ENCODE measurements at regions not wholly inside any gene's neighbourhood (a gene's known extent, or its start where the extent isn't known, plus 50 kb on each side); places are given as distances from the start of the nearest gene placed in this dataset.
"Not testable (repeated sequence)": the region's sequence is repeated elsewhere in the genome, so short reads cannot be mapped to it uniquely, and the experiment has no call there.

DNA sequence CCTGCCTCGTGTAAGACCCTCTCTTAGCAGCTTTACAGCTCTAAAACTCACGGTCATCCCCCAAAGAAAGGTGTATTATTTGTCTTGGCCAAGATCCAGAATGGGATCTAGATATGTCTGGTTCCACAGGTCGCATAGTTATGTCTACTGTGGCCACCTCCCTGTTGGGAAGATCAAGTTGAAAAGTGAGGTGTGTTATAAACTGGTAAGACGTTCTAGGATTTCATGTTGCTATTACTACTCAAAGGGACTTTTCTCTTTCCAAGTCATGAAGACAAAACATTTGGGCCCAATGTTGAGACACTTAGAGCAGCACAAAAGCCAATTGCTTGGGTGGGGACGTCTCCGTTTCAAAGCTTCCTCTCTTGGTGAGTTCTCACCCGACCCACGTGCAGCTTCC lies 766.0 kb downstream of the RNF144A start:
- DNase-seq (ENCODE audit: low spot score) = no peak

DNA sequence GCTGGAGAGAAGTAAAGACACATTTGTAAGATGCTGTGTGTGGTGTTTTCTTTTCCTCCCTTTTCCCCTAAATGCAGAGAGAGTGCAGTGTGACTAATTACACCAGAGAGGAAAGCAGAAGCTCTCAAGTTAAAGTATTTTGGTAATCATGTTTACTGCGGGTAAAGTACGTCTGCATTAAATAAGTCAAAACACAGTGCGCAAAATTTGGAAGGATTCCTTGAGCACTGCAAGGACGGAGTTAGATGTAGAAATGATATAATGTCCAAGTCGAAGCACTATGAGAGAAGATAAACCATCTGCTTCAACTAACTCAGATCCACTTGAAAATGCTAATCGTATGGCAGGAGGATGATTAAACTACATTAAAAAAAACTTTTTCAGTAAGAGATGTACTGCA lies 766.5 kb downstream of the RNF144A start:
- no peak for DNase-seq (ENCODE audit: low spot score)

DNA sequence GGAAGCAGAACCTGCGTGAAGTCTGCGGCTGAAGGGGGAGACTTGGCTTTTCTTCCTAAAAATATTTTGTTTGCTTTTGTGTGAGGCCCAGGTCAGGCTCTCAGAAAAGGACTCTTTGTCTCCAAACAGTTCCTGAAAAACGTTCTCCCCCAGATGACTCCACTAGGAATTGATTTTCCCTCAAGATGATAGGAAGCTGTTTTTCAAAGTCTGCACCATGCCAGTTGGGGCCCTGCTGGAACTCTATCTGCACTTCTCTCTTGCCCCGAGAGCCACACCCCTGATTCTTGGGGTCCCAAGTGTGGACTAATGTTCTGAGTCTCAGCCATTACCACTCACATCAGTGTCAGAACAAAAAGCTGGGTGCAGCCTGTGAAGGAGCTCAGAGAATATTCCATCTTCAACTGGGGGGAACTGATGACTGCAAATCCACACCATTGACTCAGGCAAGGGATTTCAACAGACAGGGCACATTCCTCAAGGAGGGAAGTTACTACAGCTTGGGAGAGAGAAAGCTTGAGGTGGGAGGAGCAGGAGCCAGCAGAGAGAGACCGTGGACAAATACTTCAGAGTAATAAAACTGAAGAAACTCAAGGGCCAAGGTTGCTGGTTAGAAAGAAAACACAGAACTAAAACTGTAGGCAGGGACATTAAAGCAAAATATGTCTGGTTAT lies 768.3 kb downstream of the RNF144A start:
- no peak for DNase-seq (ENCODE audit: low spot score)

DNA sequence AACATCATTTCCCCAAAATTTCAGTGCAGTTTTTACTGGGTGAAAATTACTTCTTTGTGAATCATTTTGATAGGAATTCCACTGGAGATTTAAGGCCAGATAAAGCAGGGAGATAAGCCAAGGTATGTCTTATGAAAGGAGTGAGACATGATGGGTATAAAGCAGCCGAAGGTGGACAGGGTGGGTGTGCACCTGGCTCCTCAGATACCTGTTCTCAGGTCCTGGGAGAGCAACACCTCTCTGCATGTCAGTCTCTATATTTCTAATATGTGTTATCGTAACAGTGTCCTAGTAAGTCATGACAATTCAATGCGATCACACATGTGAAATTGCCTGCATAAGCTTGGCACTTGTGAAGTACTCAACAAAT lies 768.8 kb downstream of the RNF144A start:
- no peak for DNase-seq (ENCODE audit: low spot score)

DNA sequence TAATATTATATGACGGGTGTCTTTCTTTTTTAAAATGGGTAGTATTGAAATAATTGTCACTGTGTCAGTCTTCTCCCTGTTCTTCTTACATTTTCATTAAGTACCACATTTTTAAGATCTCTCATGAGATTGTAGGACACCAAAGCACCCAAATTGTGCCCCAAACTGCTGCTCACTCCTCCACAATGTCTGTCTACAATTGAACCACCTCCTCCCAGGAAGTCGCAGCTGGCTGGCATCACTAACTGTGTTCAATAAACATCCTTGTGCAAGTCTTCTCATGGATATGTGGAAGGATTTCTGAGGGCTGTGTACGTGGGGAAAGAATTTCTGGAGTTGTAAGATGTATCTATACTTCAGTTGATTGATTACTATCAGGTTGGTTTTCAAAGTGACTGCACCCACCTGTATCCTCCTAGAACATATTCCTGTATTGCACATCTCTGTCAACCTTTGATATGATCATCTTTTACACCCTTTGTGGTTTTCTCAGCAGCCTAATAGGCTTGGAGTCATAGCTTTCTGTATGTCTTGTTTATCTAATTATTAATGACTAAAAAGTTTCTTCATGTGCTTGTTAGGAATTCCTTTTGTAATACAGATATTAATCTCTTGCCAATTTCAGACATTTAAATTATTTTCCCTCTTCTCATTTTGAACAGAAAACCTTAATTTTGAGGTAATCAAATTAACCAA lies 774.9 kb downstream of the RNF144A start:
- no peak for DNase-seq (ENCODE audit: low spot score)

DNA sequence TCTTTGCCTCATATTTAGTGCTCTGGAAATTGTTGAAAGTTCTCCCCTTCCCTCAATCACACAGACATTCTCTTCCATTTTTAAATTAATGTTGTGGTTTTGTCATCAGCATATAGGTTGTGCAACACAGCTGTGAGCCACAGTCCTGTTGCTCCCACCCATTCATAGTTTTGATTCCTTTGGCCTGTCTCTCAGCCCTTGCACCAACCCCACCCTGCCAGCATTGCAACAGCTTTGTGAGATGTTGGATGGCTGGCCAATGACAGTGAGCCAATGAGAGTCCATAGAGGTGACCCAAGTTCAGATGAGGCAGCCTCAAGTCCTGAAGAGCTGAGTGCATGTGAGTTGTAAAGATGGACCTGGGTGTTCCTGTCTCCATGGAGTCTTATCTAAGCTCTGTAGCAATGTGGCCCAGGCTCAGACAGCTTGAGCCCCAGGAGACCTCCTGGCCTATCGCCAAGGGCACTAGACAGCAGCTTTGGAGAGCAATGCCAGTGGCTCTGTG lies 775.5 kb downstream of the RNF144A start:
- no peak for DNase-seq (ENCODE audit: low spot score)

DNA sequence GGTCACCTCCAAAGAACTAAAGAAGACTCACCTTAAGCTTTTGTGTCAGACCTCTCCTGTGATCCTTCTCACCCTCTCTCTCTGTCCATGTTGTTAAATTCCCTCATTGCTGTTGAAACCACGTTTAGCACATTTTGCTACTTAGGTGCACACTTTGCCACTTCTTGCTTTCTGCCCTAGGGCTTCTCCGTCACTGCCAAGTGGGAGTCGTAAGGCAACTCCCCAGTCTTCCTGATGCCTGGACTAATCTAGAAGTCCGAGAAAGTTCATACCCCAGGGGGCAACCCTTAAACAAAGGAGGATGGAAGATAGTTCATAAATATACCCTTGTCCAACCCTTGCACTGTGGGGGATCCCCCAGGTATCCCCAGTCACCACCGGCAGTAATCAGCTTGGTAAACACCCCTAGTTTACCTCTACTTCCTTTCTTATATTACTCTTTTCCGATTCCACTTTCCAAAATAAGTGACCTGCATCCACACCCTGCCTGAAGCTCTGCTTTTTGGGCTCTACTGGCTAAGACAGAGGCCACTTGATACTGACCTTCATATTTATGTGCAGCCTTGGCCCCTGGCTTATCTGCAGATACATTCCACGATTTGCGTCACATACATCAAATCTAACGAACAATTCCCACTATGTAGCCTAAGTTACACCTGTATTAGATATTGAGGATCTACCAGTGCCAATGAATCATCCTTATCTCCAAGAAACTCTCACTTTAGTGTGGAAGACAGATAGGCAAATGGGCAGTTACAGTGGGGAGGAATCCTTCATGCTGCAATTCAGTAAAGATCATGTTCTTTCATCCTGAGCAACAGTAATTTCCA lies 776.2 kb downstream of the RNF144A start:
- DNase-seq (ENCODE audit: low spot score) = no peak

DNA sequence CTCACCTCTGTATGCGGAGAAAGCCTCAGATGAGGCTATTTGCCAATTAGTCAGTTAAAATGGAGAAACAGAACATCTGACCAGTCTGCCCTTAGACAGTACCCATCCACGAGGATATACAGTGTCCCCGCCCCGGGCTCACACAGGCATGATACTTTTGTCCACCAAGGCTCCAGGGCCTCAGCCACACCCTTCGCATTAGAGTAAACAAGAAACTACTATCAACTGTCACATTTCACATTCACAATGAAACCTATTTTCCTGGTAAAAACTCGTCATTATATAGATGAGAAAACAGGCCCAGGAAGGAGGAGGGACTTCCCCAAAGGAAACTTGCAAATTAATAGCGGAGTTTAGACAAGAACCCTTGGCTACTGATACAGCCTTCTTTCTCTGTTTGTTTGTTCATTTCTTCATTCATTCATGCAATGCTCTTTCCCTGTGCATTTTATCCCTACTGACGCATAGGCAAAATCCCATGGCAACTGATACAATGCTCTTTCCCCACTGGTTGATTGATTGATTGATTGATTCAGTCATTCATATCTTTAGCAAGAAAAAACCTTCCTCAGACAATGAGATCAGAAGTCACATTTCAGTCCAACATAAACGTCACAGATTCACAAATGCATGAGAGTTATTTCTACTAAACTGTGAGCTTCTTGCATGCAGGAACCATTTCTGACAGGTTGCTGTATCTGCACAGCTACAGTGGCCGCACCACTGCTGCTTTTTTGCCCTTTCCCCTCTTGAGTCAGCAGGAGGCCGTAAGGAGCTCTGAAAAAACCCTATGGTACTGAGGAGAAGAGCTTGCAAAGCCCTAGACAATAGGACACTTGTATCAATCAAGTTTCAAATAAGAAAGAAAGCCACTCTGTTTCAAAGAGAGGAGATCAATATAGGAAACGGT lies 777.1 kb downstream of the RNF144A start:
- DNase-seq (ENCODE audit: low spot score) = no peak

DNA sequence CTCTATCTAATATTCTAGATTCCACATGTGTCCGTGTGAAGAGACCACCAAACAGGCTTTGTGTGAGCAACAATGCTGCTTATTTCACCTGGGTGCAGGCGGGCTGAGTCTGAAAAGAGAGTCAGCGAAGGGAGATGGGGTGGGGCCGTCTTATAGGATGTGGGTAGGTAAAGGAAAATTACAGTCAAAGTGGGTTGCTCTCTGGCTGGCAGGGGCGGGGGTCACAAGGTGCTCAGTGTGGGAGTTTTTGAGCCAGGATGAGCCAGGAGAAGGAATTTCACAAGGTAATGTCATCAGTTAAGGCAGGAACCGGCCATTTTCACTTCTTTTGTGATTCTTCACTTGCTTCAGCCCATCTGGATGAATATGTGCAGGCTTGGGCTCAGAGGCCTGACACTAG lies 779.3 kb downstream of the RNF144A start:
- DNase-seq (ENCODE audit: low spot score) = not testable (repeated sequence)

DNA sequence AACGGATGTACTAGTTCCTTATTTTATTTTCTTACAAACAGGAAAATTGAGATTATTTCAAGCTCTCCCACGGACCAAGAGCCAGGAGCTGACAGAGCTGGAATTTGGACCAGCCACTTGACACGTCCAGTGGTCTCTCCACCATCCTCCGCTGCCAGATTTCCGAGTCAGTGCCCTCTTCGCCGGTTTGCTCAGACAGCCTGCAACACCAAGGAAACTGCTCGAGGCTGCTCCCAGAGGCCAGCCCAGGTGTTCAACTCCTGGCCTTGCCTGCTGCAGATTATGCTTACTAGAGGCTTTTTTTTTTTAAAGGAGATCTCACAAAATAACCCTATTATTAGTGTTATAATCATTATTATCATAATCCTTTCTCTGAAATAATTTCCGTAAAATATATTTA lies 779.8 kb downstream of the RNF144A start:
- no peak for DNase-seq (ENCODE audit: low spot score)

DNA sequence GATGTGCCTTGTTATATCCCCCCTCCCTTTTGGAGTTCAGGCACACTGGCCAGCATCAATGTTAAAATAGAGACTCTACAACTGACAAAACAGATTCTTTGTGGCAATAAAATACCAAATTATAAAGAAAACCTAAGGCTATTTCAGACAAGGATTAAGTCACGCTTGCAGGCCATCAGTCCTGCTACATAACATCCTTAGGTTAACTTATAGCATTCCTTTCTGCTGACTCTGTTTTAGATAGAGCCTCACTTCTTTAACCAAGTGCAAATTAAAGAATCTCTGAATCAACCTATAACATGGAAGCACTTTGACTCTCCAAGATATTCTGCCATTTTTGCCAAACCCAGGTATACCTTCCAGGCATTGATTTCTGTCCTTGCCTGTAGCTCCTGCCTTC lies 784.6 kb downstream of the RNF144A start:
- no peak for DNase-seq (ENCODE audit: low spot score)

DNA sequence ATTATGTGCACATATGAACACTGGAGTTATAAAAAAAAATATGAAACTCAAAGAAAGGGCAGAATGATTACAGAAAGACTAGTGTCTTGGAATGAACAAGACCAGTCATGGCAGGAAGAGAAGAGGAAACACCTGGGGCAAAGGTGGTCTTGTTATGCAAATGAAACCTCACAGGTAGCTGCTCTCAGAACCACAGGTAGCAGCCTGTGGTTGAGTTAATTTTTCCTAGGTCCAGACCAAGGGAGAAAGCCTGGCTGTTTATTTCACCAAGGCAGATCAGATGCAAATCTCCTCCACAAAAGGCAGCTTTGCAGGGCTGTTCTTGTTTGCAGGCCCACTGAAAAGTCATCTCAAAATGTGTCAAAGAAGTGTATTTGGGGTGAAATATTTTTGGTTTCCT lies 785.8 kb downstream of the RNF144A start:
- DNase-seq (ENCODE audit: low spot score) = no peak

DNA sequence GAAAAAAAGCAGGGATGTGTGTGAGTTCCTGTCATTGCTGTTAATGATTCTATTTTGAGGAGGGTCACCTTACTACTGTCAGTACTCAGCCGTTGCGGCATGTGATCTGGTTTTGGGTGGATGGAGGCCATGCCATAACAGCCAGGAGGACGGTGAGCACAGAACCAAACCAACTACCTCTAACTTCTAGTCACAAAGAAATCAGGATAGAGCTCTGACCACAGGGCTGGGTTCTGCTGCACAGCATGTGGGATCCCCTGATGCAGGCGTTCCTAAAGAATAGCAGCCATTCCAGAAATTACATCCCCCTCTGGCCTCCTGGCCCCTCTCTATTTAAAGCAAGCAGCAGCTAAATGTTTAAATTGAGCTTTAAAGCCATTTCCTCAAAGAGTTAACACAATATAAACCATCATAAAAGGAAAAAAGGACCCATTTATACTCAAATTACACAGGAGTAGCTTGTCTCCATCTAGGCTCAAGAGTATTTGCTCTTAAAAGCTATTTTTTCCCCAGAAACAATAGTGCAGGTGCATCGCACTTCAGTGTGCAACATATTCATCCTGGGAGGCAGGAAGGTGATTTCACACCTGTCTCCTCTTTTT lies 786.4 kb downstream of the RNF144A start:
- no peak for DNase-seq (ENCODE audit: low spot score)

DNA sequence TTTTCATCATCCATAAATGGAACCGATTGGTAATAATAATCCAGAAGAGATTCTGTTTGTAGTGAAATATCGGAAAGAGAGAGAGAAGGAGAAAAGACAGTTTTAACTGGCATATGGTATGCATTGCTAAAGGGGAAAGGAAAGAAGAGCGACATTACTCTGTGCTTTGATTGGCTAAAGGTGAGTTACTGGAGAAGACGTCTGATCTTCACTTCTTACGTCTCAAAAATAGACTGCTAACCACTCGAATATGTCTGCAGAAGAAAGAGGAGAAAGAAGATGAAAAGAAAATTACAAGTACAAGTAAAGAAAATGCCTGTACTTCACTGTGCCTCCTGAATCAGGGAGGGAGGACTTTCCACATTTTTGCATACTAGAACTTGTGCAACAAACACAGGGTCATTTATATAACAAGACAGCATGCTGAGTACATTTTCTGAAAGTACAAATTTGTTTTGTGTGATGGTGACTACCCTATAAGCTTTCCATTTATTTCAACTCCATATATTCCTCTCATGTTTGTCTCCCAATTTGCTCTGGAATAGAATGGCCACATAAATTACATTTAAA lies 787.2 kb downstream of the RNF144A start:
- DNase-seq (ENCODE audit: low spot score) = no peak

DNA sequence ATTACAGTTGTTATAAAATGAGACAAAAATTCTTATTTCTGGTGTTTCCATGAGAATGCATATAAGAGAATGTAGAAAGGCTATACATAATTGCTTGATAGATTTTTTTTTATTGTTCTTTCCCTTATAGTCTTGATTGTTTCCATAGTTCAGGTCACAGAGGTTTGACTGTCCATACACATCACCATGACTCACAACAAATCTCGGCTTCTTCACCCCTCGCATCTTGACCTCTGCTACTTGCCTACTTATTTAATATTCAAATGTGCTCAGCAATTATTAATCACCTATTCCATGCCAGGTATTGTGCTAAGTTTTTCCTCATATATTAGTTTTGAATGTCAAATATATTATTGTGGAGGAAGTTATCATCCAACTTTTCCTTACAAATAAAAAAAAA lies 789.6 kb downstream of the RNF144A start:
- DNase-seq (ENCODE audit: low spot score) = no peak

DNA sequence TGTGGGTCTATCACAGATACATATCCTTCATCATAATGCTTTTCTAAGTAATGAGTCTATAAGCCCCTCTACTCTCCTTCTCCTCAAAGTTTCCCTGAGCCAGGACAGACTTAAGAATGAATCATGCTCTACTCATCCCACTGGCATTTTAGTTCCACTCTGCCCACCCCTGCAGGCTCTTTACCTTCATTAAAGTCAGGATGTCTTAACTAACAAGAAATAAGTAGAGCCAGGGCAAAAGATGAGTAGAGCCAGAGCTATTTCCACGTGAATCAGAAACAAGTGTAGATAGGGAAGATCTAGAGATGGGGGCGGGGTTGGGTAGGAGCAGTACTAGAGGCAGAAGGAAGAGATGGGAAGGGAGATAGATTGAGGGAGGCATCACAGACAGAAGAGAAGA lies 790.5 kb downstream of the RNF144A start:
- DNase-seq (ENCODE audit: low spot score) = no peak

DNA sequence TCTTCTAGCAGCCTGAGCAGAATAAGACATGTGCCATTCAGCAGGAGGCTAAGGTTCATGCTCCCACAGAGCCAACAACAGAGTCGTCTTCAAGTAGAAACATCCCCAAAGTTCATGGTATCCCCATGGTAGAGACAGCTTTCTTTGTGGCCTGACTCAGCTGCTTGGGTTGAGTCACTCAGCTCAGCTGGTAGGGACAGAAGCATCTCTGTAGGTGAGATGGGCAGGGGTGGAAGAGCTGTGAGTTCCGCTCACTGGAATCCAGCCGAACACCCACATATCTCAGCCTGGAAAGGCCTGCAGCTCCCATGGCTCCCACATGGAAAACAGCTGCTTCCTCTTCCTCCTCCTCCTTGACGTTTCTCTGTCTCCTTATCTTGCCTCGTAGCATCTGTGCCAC lies 792.7 kb downstream of the RNF144A start:
- DNase-seq (ENCODE audit: low spot score) = no peak

DNA sequence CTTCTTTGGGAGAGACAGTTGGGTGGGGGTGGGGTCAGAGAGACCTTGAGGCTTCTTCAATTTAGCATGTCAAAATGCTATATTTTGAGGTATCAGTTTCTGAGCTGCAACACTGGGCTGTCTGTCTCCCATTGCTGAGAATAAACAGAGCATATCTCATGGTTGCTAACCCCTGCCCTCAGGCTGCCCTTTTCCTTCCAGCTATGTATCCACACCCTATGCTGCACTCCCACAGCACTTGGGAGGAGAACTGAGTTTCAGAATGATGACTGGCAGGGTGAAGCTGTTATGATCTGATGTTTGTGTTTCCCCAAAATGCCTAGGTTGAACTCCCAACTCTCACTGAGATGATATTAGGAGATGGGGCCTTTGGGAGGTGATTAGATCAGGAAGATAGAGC lies 794.0 kb downstream of the RNF144A start:
- DNase-seq (ENCODE audit: low spot score) = no peak

DNA sequence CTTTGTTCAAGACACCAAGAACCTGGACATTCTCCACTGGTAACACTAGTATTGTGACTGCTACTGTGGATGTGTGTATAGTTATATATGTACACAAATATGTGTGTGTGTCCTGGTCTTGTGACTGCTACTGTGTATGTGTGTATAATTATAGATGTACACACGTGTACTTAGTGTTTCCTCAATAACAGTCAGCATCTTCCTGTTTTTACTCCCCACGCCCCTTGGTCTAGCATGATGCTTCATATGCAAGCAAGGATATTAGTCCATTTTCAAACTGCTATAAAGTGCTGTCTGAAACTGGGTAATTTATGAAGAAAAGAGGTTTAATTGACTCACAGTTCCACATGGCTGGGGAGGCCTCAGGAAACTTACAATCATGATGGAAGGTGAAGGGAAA lies 802.7 kb downstream of the RNF144A start:
- no peak for DNase-seq (ENCODE audit: low spot score)

DNA sequence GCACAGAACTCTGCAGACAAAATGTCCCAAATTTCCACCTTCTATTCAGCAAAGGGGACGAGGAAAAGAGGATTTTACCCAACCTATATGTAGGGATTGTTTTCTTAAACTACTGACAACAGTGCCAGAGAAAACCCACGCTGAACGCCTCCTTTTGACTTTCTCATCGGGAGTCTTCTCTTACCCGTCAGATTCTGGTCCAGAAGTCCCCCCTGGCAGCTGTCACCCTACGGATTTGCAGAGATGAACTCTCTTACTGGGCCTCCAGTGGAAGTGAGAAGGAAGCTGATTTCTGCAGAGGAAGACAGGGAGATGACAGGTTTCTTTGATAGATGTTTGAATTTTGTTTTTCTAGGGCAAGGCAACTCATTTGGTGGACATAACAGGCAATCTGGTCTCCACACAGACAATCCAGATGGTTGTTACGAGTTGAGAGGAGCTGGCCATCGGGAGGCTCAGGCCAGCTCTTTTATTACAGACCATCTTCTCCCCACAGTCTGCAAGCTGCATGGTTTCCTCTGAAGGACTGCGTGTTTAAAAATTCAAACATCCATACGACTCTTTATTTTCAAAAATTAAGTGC lies 804.3 kb downstream of the RNF144A start:
- peak; percentile 60 for DNase-seq (ENCODE audit: low spot score)
